ENCODE measurements at regions not wholly inside any gene's neighbourhood (a gene's known extent, or its start where the extent isn't known, plus 50 kb on each side); places are given as distances from the start of the nearest gene placed in this dataset.

DNA sequence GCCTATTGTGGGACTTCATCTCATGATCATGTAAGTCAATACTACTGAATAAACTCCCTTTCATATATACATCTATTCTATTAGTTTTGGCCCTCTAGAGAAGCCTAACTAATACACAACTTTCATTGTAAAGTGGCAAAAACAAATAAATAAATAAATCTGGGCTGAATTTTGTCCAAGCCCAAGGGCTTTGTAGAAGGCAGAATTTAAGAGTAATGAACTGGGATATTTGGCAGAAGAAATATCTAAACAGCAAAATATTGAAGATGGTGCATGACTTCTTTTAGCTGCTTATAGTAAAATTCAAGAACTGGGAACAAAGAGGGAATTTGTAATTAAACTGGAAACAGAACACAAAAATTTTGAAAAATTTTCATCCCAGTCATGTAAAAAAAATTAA, 246.7 kb upstream of the GULP1 start:
- no peak overlapping the region for H3K27ac ChIP-seq
- DNase-seq (ENCODE audit: low read depth, low spot score), result no peak
- no peak overlapping the region for H3K4me3 ChIP-seq
- H3K9me3 ChIP-seq (ENCODE audit: low read depth, low read length), result no peaks in the 10 kb centered on the region
- no peak for TF ChIP-seq POLR2AphosphoS5 (IDR thresholded peaks at IDR 0.05; ENCODE audit: borderline replicate concordance, low read depth, low read length)
- TF ChIP-seq EZH2 (IDR thresholded peaks at IDR 0.05), result no peak
- TF ChIP-seq FOXP2 (optimal IDR thresholded peaks at IDR 0.05; ENCODE audit: control extremely low read depth, extremely low read length, insufficient read depth), result no peak
- H3K9ac ChIP-seq (ENCODE audit: insufficient read length), result no peak overlapping the region
- H3K36me3 ChIP-seq (ENCODE audit: insufficient read depth, low read length), result no peaks in the 10 kb centered on the region

- Histone ChIP-seq H3K36me3 (ENCODE audit: insufficient read depth, low read length) (no peaks in the 10 kb centered on the region), H3K9ac (ENCODE audit: insufficient read length) (no peak overlapping the region), H3K27ac (no peak overlapping the region), H3K9me3 (ENCODE audit: low read depth, low read length) (no peaks in the 10 kb centered on the region), H3K4me3 (no peak overlapping the region)
- TF ChIP-seq EZH2 (IDR thresholded peaks at IDR 0.05) (no peak), POLR2AphosphoS5 (IDR thresholded peaks at IDR 0.05; ENCODE audit: borderline replicate concordance, low read depth, low read length) (no peak), FOXP2 (optimal IDR thresholded peaks at IDR 0.05; ENCODE audit: control extremely low read depth, extremely low read length, insufficient read depth) (no peak)
- no peak for DNase-seq (ENCODE audit: low read depth, low spot score)
These were observed 245.2 kb upstream of the GULP1 start for GRCh38 chr2:188046437-188046836.

GRCh38 chr2:188047735-188048134, 243.9 kb upstream of the GULP1 start:
- DNase-seq (ENCODE audit: low read depth, low spot score), result no peak
- Histone ChIP-seq H3K4me3 (no peak overlapping the region), H3K27ac (no peak overlapping the region), H3K9me3 (ENCODE audit: low read depth, low read length) (no peaks in the 10 kb centered on the region), H3K36me3 (ENCODE audit: insufficient read depth, low read length) (no peaks in the 10 kb centered on the region), H3K9ac (ENCODE audit: insufficient read length) (no peak overlapping the region)
- TF ChIP-seq FOXP2 (optimal IDR thresholded peaks at IDR 0.05; ENCODE audit: control extremely low read depth, extremely low read length, insufficient read depth), result no peak
- TF ChIP-seq POLR2AphosphoS5 (IDR thresholded peaks at IDR 0.05; ENCODE audit: borderline replicate concordance, low read depth, low read length), result no peak
- TF ChIP-seq EZH2 (IDR thresholded peaks at IDR 0.05), result no peak

- peak overlapping the region; percentile 1; the same call in 1 of the 2 replicates for H3K27ac ChIP-seq
- no peaks in the 10 kb centered on the region for H3K36me3 ChIP-seq (ENCODE audit: insufficient read depth, low read length)
- peak; percentile 24 for DNase-seq (ENCODE audit: low read depth, low spot score)
- no peak for TF ChIP-seq FOXP2 (optimal IDR thresholded peaks at IDR 0.05; ENCODE audit: control extremely low read depth, extremely low read length, insufficient read depth)
- TF ChIP-seq EZH2 (IDR thresholded peaks at IDR 0.05), result no peak
- no peaks in the 10 kb centered on the region for H3K9me3 ChIP-seq (ENCODE audit: low read depth, low read length)
- no peak overlapping the region for H3K9ac ChIP-seq (ENCODE audit: insufficient read length)
- no peak overlapping the region for H3K4me3 ChIP-seq
These were observed 240.9 kb upstream of the GULP1 start for GRCh38 chr2:188050726-188051125.

DNA sequence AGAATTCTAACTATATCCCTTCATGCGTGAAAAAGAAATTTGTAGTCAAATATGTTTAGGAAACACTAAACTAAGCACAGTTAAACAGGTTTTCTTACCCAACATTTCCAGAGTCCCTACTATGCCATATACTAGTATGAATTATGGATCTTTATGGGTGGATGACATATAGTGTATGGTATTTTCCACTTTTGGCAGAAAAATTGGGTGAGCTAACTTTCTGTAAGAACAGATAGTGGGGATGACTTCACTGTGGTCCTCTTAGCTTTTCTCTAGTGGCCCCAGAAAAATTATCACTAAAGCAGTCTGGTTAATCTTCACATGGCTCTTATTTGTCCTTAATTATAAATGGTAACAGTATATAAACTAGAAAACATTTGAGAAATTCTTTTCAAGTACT, 240.0 kb upstream of the GULP1 start:
- Histone ChIP-seq H3K9me3 (ENCODE audit: low read depth, low read length) (no peaks in the 10 kb centered on the region), H3K4me3 (no peak overlapping the region), H3K9ac (ENCODE audit: insufficient read length) (no peak overlapping the region), H3K27ac (no peak overlapping the region), H3K36me3 (ENCODE audit: insufficient read depth, low read length) (no peaks in the 10 kb centered on the region)
- TF ChIP-seq EZH2 (IDR thresholded peaks at IDR 0.05), result no peak
- TF ChIP-seq POLR2AphosphoS5 (IDR thresholded peaks at IDR 0.05; ENCODE audit: borderline replicate concordance, low read depth, low read length), result no peak
- no peak for TF ChIP-seq FOXP2 (optimal IDR thresholded peaks at IDR 0.05; ENCODE audit: control extremely low read depth, extremely low read length, insufficient read depth)
- no peak for DNase-seq (ENCODE audit: low read depth, low spot score)

- H3K27ac ChIP-seq, result no peak overlapping the region
- TF ChIP-seq POLR2AphosphoS5 (IDR thresholded peaks at IDR 0.05; ENCODE audit: borderline replicate concordance, low read depth, low read length), result no peak
- no peak for TF ChIP-seq EZH2 (IDR thresholded peaks at IDR 0.05)
- TF ChIP-seq FOXP2 (optimal IDR thresholded peaks at IDR 0.05; ENCODE audit: control extremely low read depth, extremely low read length, insufficient read depth), result no peak
- DNase-seq (ENCODE audit: low read depth, low spot score), result no peak
- H3K9ac ChIP-seq (ENCODE audit: insufficient read length), result no peak overlapping the region
- no peaks in the 10 kb centered on the region for H3K9me3 ChIP-seq (ENCODE audit: low read depth, low read length)
- no peak overlapping the region for H3K4me3 ChIP-seq
- H3K36me3 ChIP-seq (ENCODE audit: insufficient read depth, low read length), result no peaks in the 10 kb centered on the region
These were observed 226.3 kb upstream of the GULP1 start for GRCh38 chr2:188065386-188065785.

GRCh38 chr2:188068093-188068492, 223.6 kb upstream of the GULP1 start:
- no peaks in the 10 kb centered on the region for H3K36me3 ChIP-seq (ENCODE audit: insufficient read depth, low read length)
- no peaks in the 10 kb centered on the region for H3K9me3 ChIP-seq (ENCODE audit: low read depth, low read length)
- no peak overlapping the region for H3K9ac ChIP-seq (ENCODE audit: insufficient read length)
- DNase-seq (ENCODE audit: low read depth, low spot score), result no peak
- TF ChIP-seq POLR2AphosphoS5 (IDR thresholded peaks at IDR 0.05; ENCODE audit: borderline replicate concordance, low read depth, low read length), result no peak
- TF ChIP-seq EZH2 (IDR thresholded peaks at IDR 0.05), result no peak
- TF ChIP-seq FOXP2 (optimal IDR thresholded peaks at IDR 0.05; ENCODE audit: control extremely low read depth, extremely low read length, insufficient read depth), result no peak
- no peak overlapping the region for H3K4me3 ChIP-seq
- H3K27ac ChIP-seq, result no peak overlapping the region

GRCh38 chr2:188076149-188077056, 215.3 kb upstream of the GULP1 start:
- no peak overlapping the region for H3K9ac ChIP-seq (ENCODE audit: insufficient read length)
- no peaks in the 10 kb centered on the region for H3K36me3 ChIP-seq (ENCODE audit: insufficient read depth, low read length)
- no peak overlapping the region for H3K27ac ChIP-seq
- no peaks in the 10 kb centered on the region for H3K9me3 ChIP-seq (ENCODE audit: low read depth, low read length)
- no peak overlapping the region for H3K4me3 ChIP-seq
- TF ChIP-seq POLR2AphosphoS5 (IDR thresholded peaks at IDR 0.05; ENCODE audit: borderline replicate concordance, low read depth, low read length) (no peak), EZH2 (IDR thresholded peaks at IDR 0.05) (no peak)
- DNase-seq (ENCODE audit: low read depth, low spot score), result no peak

DNA sequence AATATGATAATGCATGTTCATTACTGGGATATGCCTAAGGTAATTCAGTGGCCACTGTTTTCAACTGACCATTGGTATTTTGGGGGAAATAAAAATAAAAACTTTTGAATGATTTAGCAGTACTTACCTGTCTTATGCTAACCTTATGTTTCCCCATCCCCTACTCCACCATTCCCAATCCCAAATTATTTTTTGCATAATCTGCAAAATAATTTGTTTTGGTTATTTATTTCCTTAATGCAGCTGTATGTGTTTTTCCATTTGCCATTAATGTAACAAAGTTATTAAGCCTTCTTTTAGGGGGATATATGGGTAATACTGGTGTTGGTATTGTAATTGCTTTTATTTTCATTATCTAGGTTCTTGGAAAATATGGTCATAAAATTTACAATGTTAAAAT, 213.9 kb upstream of the GULP1 start:
- TF ChIP-seq EZH2 (IDR thresholded peaks at IDR 0.05) (no peak), POLR2AphosphoS5 (IDR thresholded peaks at IDR 0.05; ENCODE audit: borderline replicate concordance, low read depth, low read length) (no peak), FOXP2 (optimal IDR thresholded peaks at IDR 0.05; ENCODE audit: control extremely low read depth, extremely low read length, insufficient read depth) (no peak)
- no peak for DNase-seq (ENCODE audit: low read depth, low spot score)
- H3K36me3 ChIP-seq (ENCODE audit: insufficient read depth, low read length), result no peaks in the 10 kb centered on the region
- H3K9me3 ChIP-seq (ENCODE audit: low read depth, low read length), result no peaks in the 10 kb centered on the region
- no peak overlapping the region for H3K9ac ChIP-seq (ENCODE audit: insufficient read length)
- H3K27ac ChIP-seq, result no peak overlapping the region
- H3K4me3 ChIP-seq, result no peak overlapping the region
